ENCODE measurements at regions not wholly inside any gene's neighbourhood (a gene's known extent, or its start where the extent isn't known, plus 50 kb on each side); places are given as distances from the start of the nearest gene placed in this dataset.

GRCh38 chr10:46106410-46107255, 60.6 kb upstream of the MSMB start (continued):
- TF ChIP-seq ZNF212 (CRISPR knock-in tag; IDR thresholded peaks at IDR 0.05), result no peak
- TF ChIP-seq ZNF778 (CRISPR knock-in tag; IDR thresholded peaks at IDR 0.05), result no peak
- TF ChIP-seq HNRNPL (IDR thresholded peaks at IDR 0.05; ENCODE audit: low read depth, low read length), result no peak
- TF ChIP-seq, protein P1, sequence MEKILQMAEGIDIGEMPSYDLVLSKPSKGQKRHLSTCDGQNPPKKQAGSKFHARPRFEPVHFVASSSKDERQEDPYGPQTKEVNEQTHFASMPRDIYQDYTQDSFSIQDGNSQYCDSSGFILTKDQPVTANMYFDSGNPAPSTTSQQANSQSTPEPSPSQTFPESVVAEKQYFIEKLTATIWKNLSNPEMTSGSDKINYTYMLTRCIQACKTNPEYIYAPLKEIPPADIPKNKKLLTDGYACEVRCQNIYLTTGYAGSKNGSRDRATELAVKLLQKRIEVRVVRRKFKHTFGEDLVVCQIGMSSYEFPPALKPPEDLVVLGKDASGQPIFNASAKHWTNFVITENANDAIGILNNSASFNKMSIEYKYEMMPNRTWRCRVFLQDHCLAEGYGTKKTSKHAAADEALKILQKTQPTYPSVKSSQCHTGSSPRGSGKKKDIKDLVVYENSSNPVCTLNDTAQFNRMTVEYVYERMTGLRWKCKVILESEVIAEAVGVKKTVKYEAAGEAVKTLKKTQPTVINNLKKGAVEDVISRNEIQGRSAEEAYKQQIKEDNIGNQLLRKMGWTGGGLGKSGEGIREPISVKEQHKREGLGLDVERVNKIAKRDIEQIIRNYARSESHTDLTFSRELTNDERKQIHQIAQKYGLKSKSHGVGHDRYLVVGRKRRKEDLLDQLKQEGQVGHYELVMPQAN (IDR thresholded peaks at IDR 0.05; ENCODE audit: borderline replicate concordance), result peak; percentile 56
- TF ChIP-seq SMAD4 (CRISPR knock-in tag; conservative IDR thresholded peaks at IDR 0.05), result 0 out of 2 replicates have a peak, but pooled peaks have one; percentile 43
- no peak for TF ChIP-seq HNRNPUL1 (IDR thresholded peaks at IDR 0.05; ENCODE audit: low read length)
- TF ChIP-seq RERE (CRISPR knock-in tag; IDR thresholded peaks at IDR 0.05; ENCODE audit: borderline replicate concordance), result no peak
- TF ChIP-seq KAT2B (IDR thresholded peaks at IDR 0.05; ENCODE audit: low read depth, low read length), result no peak
- TF ChIP-seq ZNF79 (CRISPR knock-in tag; IDR thresholded peaks at IDR 0.05; ENCODE audit: low read depth), result no peak
- TF ChIP-seq, protein P2, sequence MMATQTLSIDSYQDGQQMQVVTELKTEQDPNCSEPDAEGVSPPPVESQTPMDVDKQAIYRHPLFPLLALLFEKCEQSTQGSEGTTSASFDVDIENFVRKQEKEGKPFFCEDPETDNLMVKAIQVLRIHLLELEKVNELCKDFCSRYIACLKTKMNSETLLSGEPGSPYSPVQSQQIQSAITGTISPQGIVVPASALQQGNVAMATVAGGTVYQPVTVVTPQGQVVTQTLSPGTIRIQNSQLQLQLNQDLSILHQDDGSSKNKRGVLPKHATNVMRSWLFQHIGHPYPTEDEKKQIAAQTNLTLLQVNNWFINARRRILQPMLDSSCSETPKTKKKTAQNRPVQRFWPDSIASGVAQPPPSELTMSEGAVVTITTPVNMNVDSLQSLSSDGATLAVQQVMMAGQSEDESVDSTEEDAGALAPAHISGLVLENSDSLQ (IDR thresholded peaks at IDR 0.05), result peak; percentile 46; the same call in 1 of the 2 replicates
- TF ChIP-seq IFI16 (CRISPR knock-in tag; IDR thresholded peaks at IDR 0.05), result no peak
- no peak for TF ChIP-seq PPARD (CRISPR knock-in tag; IDR thresholded peaks at IDR 0.05)
- TF ChIP-seq ZSCAN32 (CRISPR knock-in tag; IDR thresholded peaks at IDR 0.05), result no peak
- TF ChIP-seq CBX8 (IDR thresholded peaks at IDR 0.05; ENCODE audit: borderline replicate concordance, extremely low read depth, low read depth, low read length, poor library complexity, severe bottlenecking), result no peak
- no peak for TF ChIP-seq ZBTB12 (CRISPR knock-in tag; IDR thresholded peaks at IDR 0.05)
- TF ChIP-seq SIRT6 (IDR thresholded peaks at IDR 0.05; ENCODE audit: low read depth, low read length), result no peak
- no peak for TF ChIP-seq C11orf30 (IDR thresholded peaks at IDR 0.05; ENCODE audit: low read depth)

All from K562 (cell line).